HCT116 (cell line): ENCODE measurements at regions not wholly inside any gene's neighbourhood (a gene's known extent, or its start where the extent isn't known, plus 50 kb on each side); places are given as distances from the start of the nearest gene placed in this dataset.

Experiments used
- ATAC-seq: fragments of 200-7000 bp; cut with Tn5 transposase; 2 replicates; pipeline ENCODE4 v1.9.1; 2020; ENCODE audit warnings: mild to moderate bottlenecking, moderate library complexity
- BruUV-seq: library from RNA; stranded (reverse); fragments of 400-500 nt; replicated peaks from 2 replicates; lab custom pipeline; 2021; lab: Mats Ljungman, UMichigan
- CTCF ChIA-PET: fragments of 300-600 bp; sonication (Branson Sonifier 250); formaldehyde crosslinking; loops from one replicate; lab custom pipeline; 2021; ENCODE audit warnings: antibody characterized with exemption; lab: Charles Lee
- POLR2A ChIA-PET: fragments of 300-600, 350-600 bp; sonication (Branson Sonifier 250); formaldehyde crosslinking; loops from one replicate; lab custom pipeline; 2021; ENCODE audit warnings: antibody characterized with exemption; lab: Charles Lee
- RAD21 ChIA-PET, 2 experiments: fragments of 300-600 bp; sonication (Branson Sonifier 250); formaldehyde crosslinking; loops; one replicate each; lab custom pipeline; 2023; ENCODE audit warnings: low total read pairs in 2 of 2; ENCODE audit not compliant: uncharacterized antibody in 2 of 2, unreplicated experiment in 2 of 2, low non-redundant PET in 1 of 2; lab: Charles Lee
- DNase-seq: peaks from one replicate; pipeline ENCODE4 v3.0.0-alpha.2; 2010; ENCODE audit warnings: low read depth, low spot score
- H2AFZ ChIP-seq: fragments of 200-600 bp; shearing (Covaris generic), sonication (generic); 2 replicates; pipeline ENCODE4 v1.6.1; 2017; ENCODE audit warnings: low read depth, mixed run types, mixed read lengths, antibody characterized with exemption, low read length; ENCODE audit not compliant: poor library complexity, severe bottlenecking
- H3K27ac ChIP-seq: 2 replicates; pipeline ENCODE4 v1.5.1; 2012; ENCODE audit warnings: low read depth, low read length
- H3K27me3 ChIP-seq: fragments of 200-600 bp; sonication (generic); 2 replicates; pipeline ENCODE4 v1.6.1; 2016; ENCODE audit warnings: mixed run types, low read length, mixed read lengths; ENCODE audit not compliant: insufficient read depth
- H3K36me3 ChIP-seq, 2 experiments: fragments of 200-500 bp in 1 of 2; fragments of 200-600 bp in 1 of 2; sonication (Bioruptor generic) in 1 of 2; sonication (generic) in 1 of 2; 2 replicates each; pipeline versions ENCODE4 v1.5.1 to v1.6.1; 2014 to 2016; ENCODE audit warnings: low read length in 2 of 2, inconsistent platforms in 1 of 2, mixed read lengths in 1 of 2, mixed run types in 1 of 2; ENCODE audit not compliant: insufficient read depth in 2 of 2, control insufficient read depth in 1 of 2
- H3K4me1 ChIP-seq, 2 experiments: fragments of 200-600 bp in 1 of 2; sonication (generic) in 1 of 2; 2 replicates each; pipeline versions ENCODE4 v1.5.1 to v1.6.1; 2012 to 2017; ENCODE audit warnings: low read length in 2 of 2, inconsistent platforms in 1 of 2, mild to moderate bottlenecking in 1 of 2, mixed read lengths in 1 of 2, mixed run types in 1 of 2, moderate library complexity in 1 of 2; ENCODE audit not compliant: insufficient read depth in 2 of 2, control insufficient read depth in 1 of 2
- H3K4me2 ChIP-seq: fragments of 200-600 bp; sonication (generic); 2 replicates; pipeline ENCODE4 v1.6.1; 2017; ENCODE audit warnings: mixed run types, low read length, mixed read lengths
- H3K4me3 ChIP-seq, 2 experiments: fragments of 200-600 bp in 1 of 2; sonication (generic) in 1 of 2; replicated peaks in 1 of 2; 2 replicates each; pipeline ENCODE4 v1.5.1; 2011 to 2016; ENCODE audit warnings: low read length in 2 of 2, control low read depth in 1 of 2, low read depth in 1 of 2, mild to moderate bottlenecking in 1 of 2, mixed read lengths in 1 of 2, mixed run types in 1 of 2
- H3K79me2 ChIP-seq: fragments of 200-600 bp; sonication (generic); 2 replicates; pipeline ENCODE4 v1.6.1; 2017; ENCODE audit warnings: mild to moderate bottlenecking, mixed run types, low read length, moderate library complexity, mixed read lengths; ENCODE audit not compliant: insufficient read depth
- H3K9ac ChIP-seq: fragments of 200-600 bp; sonication (generic); 2 replicates; pipeline ENCODE4 v1.6.1; 2016; ENCODE audit warnings: low read length, mixed read lengths
- H3K9me2 ChIP-seq: fragments of 200-600 bp; sonication (generic), shearing (Covaris generic); 2 replicates; pipeline ENCODE4 v1.6.1; 2017; ENCODE audit warnings: mixed run types, mild to moderate bottlenecking, moderate library complexity; ENCODE audit not compliant: insufficient read depth
- H3K9me3 ChIP-seq, 2 experiments: fragments of 200-500 bp in 1 of 2; fragments of 200-600 bp in 1 of 2; sonication (Bioruptor generic) in 1 of 2; sonication (generic) in 1 of 2; 2 replicates each; pipeline ENCODE4 v1.6.1; 2014 to 2017; ENCODE audit warnings: low read length in 2 of 2, mixed read lengths in 2 of 2, inconsistent platforms in 1 of 2, low read depth in 1 of 2, mild to moderate bottlenecking in 1 of 2, mixed run types in 1 of 2, moderate library complexity in 1 of 2; ENCODE audit not compliant: control insufficient read depth in 1 of 2, insufficient read depth in 1 of 2
- H4K20me1 ChIP-seq: fragments of 200-600 bp; sonication (generic), shearing (Covaris generic); 2 replicates; pipeline ENCODE4 v1.6.1; 2017; ENCODE audit warnings: mixed run types, mild to moderate bottlenecking, moderate library complexity; ENCODE audit not compliant: insufficient read depth
- CBX3 ChIP-seq: IDR thresholded peaks from 2 replicates; pipeline ENCODE4 v1.6.1; 2012; ENCODE audit warnings: low read depth
- CEBPB ChIP-seq: IDR thresholded peaks from 2 replicates; pipeline ENCODE4 v1.6.1; 2012; ENCODE audit warnings: low read depth
- CTCF ChIP-seq, 3 experiments: fragments of 200-600 bp in 1 of 3; sonication (generic) in 1 of 3; IDR thresholded peaks in 2 of 3; conservative IDR thresholded peaks in 1 of 3; 2 replicates each; pipeline ENCODE4 v1.5.1; 2012 to 2017; ENCODE audit warnings: low read depth in 2 of 3, low read length in 2 of 3, antibody characterized with exemption in 1 of 3, borderline replicate concordance in 1 of 3, control low read depth in 1 of 3, mild to moderate bottlenecking in 1 of 3, mixed read lengths in 1 of 3, mixed run types in 1 of 3, moderate library complexity in 1 of 3; ENCODE audit not compliant: insufficient read depth in 1 of 3
- EGR1 ChIP-seq: IDR thresholded peaks from 2 replicates; pipeline ENCODE4 v1.6.1; 2012; ENCODE audit warnings: low read depth
- ELF1 ChIP-seq: IDR thresholded peaks from 2 replicates; pipeline ENCODE4 v1.6.1; 2012; ENCODE audit warnings: low read depth, borderline replicate concordance
- EZH2 ChIP-seq: fragments of 200-600 bp; sonication (generic); IDR thresholded peaks from 2 replicates; pipeline ENCODE4 v1.6.1; 2017; ENCODE audit warnings: antibody characterized with exemption, mixed run types
- EZH2phosphoT487 ChIP-seq: fragments of 200-600 bp; IDR thresholded peaks from 2 replicates; pipeline ENCODE4 v1.6.1; 2018; ENCODE audit warnings: antibody characterized with exemption, borderline replicate concordance
- JUND ChIP-seq: IDR thresholded peaks from 2 replicates; pipeline ENCODE4 v1.6.1; 2012
- POLR2A ChIP-seq: IDR thresholded peaks from 2 replicates; pipeline ENCODE4 v1.7.0; 2011; ENCODE audit warnings: borderline replicate concordance; ENCODE audit not compliant: insufficient read depth, insufficient read length; ENCODE audit errors: extremely low read depth
- POLR2AphosphoS5 ChIP-seq: IDR thresholded peaks from 2 replicates; pipeline ENCODE4 v1.6.1; 2011; ENCODE audit warnings: mild to moderate bottlenecking, low read depth, low read length, moderate library complexity
- RAD21 ChIP-seq: IDR thresholded peaks from 2 replicates; pipeline ENCODE4 v1.6.1; 2012; ENCODE audit warnings: low read depth, mild to moderate bottlenecking
- REST ChIP-seq: IDR thresholded peaks from 2 replicates; pipeline ENCODE4 v1.6.1; 2012; ENCODE audit warnings: low read depth
- SIN3A ChIP-seq: IDR thresholded peaks from 2 replicates; pipeline ENCODE4 v1.6.1; 2012; ENCODE audit warnings: low read depth
- SP1 ChIP-seq: IDR thresholded peaks from 2 replicates; pipeline ENCODE4 v1.6.1; 2012; ENCODE audit warnings: low read depth
- SRF ChIP-seq: IDR thresholded peaks from 2 replicates; pipeline ENCODE4 v1.6.1; 2012; ENCODE audit warnings: low read depth
- TCF7L2 ChIP-seq: IDR thresholded peaks from 2 replicates; pipeline ENCODE4 v1.7.0; 2011; ENCODE audit warnings: borderline replicate concordance, inconsistent platforms; ENCODE audit not compliant: insufficient read depth, insufficient read length; ENCODE audit errors: extremely low read depth
- YY1 ChIP-seq: IDR thresholded peaks from 2 replicates; pipeline ENCODE4 v1.6.1; 2011; ENCODE audit warnings: low read length, low read depth, moderate library complexity, mild to moderate bottlenecking; ENCODE audit not compliant: insufficient replicate concordance; ENCODE audit errors: extremely low read depth
- ZFX ChIP-seq: fragments of 450-650 bp; IDR thresholded peaks from 2 replicates; pipeline ENCODE4 v1.6.1; 2017
- intact Hi-C: fragments of 100-400 bp; cut with micrococcal nuclease; formaldehyde crosslinking; loops from 2 replicates; pipeline ENCODE4 v1.10.0; 2022
- TF ChIP-seq, protein P1 (sequence below): IDR thresholded peaks from 2 replicates; pipeline ENCODE4 v1.6.1; 2011; ENCODE audit warnings: mild to moderate bottlenecking, low read length, moderate library complexity; ENCODE audit not compliant: insufficient replicate concordance; ENCODE audit errors: extremely low read depth

DNA sequence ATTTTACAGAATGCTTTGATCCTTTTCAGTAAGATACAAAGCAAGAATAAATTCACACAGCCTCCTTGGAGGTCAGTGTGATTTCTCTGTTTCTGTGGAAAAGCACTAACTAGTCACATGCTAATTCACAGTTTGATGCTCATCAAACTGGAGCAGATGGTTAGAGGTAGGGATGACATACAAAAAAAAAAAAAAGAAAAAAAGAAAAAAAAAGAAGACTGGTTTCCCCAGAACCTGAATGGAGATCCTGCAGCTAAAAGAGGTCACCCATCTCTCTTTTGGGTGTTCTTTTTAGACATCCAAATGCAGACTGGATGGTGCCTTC, 123.7 kb upstream of the ANKRD55 start:
- Histone ChIP-seq H3K36me3 (no peaks in the 10 kb centered on the region), H3K27me3 (peaks cover 5% of the 10 kb centered on the region; the same call in 1 of the 2 replicates), H3K4me2 (no peak overlapping the region), H3K9me2 (no peaks in the 10 kb centered on the region), H3K4me1 (peaks cover 26 to 44% of the 10 kb centered on the region in 2 experiments), H4K20me1 (no peaks in the 10 kb centered on the region), H3K9me3 (no peaks in the 10 kb centered on the region), H3K4me3 (no peak overlapping the region), H2AFZ (no peak overlapping the region), H3K9ac (no peak overlapping the region), H3K27ac (no peak overlapping the region), H3K79me2 (no peaks in the 10 kb centered on the region)
- ChIA-PET RAD21 (no interaction called here), CTCF (no interaction called here), POLR2A (no interaction called here)
- intact Hi-C loops, result loop anchor here (10.0 kb wide), 1 partner anchor 1052 kb away; the partner anchor contains the start of genes DHX29 and MTREX
- DNase-seq (no peak), ATAC-seq (no peak)
- BruUV-seq, result no TSS peak
- no peak for TF ChIP-seq EZH2phosphoT487
- no peak for TF ChIP-seq SIN3A
- TF ChIP-seq CEBPB, result no peak
- no peak for TF ChIP-seq TCF7L2
- no peak for TF ChIP-seq ELF1
- no peak for TF ChIP-seq POLR2AphosphoS5
- no peak for TF ChIP-seq REST
- TF ChIP-seq YY1, result no peak
- no peak for TF ChIP-seq POLR2A
- TF ChIP-seq, protein P1, sequence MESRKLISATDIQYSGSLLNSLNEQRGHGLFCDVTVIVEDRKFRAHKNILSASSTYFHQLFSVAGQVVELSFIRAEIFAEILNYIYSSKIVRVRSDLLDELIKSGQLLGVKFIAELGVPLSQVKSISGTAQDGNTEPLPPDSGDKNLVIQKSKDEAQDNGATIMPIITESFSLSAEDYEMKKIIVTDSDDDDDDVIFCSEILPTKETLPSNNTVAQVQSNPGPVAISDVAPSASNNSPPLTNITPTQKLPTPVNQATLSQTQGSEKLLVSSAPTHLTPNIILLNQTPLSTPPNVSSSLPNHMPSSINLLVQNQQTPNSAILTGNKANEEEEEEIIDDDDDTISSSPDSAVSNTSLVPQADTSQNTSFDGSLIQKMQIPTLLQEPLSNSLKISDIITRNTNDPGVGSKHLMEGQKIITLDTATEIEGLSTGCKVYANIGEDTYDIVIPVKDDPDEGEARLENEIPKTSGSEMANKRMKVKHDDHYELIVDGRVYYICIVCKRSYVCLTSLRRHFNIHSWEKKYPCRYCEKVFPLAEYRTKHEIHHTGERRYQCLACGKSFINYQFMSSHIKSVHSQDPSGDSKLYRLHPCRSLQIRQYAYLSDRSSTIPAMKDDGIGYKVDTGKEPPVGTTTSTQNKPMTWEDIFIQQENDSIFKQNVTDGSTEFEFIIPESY, result no peak
- TF ChIP-seq RAD21, result no peak
- TF ChIP-seq ZFX, result no peak
- no peak for TF ChIP-seq JUND
- no peak for TF ChIP-seq CTCF (IDR thresholded peaks at IDR 0.05 in 2 of 3, conservative IDR thresholded peaks at IDR 0.05 in 1 of 3; ENCODE audit: borderline replicate concordance in 1 of 3, insufficient read depth in 1 of 3, low read depth in 2 of 3, low read length in 2 of 3)
- no peak for TF ChIP-seq SRF
- TF ChIP-seq EZH2, result no peak
- TF ChIP-seq SP1, result no peak
- no peak for TF ChIP-seq CBX3
- no peak for TF ChIP-seq EGR1
